GM19455 (cell line): ENCODE measurements at regions not wholly inside any gene's neighbourhood (a gene's known extent, or its start where the extent isn't known, plus 50 kb on each side); places are given as distances from the start of the nearest gene placed in this dataset.
"Not testable (repeated sequence)": the region's sequence is repeated elsewhere in the genome, so short reads cannot be mapped to it uniquely, and the experiment has no call there.

Source experiments
- ATAC-seq: cut with Tn5 transposase; IDR thresholded peaks from one replicate; pipeline ENCODE4 v1.9.1; 2021; ENCODE audit not compliant: unreplicated experiment

DNA sequence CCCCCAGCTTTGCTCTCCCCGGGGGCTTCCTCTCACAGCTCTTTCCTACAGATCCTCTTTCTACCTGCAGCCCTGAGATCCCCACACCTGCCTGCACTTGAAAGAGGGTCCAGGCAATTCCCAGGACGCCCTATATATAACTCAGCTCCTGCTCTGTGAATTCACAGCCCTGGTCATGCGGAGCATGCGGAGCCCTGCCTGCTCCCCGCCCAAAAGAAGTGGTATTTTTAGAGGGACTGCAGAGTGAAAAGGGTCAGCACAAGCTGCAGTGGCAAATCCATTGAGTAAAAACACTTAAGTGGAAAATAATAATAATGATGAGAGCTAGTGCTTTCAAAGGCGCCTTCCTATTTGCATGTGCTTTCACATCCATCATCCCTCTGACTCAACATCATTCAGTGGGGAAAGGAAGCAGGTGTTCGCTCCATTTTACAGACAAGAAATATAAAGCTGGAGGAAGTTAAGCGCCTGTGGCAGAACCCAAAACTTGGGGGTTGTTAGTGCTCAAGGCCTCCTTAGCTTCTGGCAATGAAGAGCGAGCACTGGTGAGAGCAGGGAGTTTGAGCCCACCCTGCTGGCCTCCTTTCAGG, 76.3 kb upstream of the LIPC start:
- no peak for ATAC-seq

GRCh38 chr15:58355973-58356372, 75.8 kb upstream of the LIPC start:
- no peak for ATAC-seq

- ATAC-seq = no peak
Measured at GRCh38 chr15:58357529-58358476, 74.0 kb upstream of the LIPC start.

DNA sequence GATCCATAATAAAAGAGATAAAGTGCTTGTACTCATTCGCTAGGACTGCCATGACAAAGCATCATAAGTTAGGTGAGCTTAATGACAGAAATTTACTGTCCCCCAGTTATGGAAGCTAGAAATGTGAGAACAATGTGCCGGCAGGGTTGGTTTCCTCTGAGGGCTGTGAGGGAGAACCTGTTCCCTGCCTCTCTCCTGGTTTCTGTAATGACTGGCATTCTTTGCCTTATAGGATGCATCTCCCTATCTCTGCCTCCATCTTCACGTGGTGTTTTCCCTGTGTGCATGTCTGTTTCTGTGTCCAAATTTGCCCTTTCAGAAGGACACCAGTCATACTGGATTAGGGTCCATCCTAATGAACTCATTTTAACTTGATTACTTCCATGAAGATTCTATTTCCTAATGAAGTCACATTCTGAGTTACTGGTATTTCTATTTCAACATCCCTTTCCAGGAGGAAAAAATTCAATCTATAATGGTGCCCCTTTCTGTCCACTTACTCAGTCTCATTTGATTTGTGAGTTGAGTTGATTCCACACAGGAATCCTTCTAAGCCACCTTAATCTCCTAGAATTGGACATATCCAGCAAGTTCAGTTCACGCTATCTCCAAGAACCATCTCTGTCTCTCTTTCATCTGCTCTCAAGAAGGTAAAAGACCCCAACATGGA, 71.2 kb upstream of the LIPC start:
- no peak for ATAC-seq

GRCh38 chr15:58361273-58361759, 70.5 kb upstream of the LIPC start:
- no peak for ATAC-seq

- no peak for ATAC-seq
Measured at GRCh38 chr15:58362262-58362922, 69.4 kb upstream of the LIPC start.

GRCh38 chr15:58363118-58363517, 68.7 kb upstream of the LIPC start:
- ATAC-seq = not testable (repeated sequence)

- not testable (repeated sequence) for ATAC-seq
Measured at GRCh38 chr15:58363673-58364072, 68.1 kb upstream of the LIPC start.

- not testable (repeated sequence) for ATAC-seq
Measured at GRCh38 chr15:58365098-58365497, 66.7 kb upstream of the LIPC start.

- ATAC-seq = no peak
Measured at GRCh38 chr15:58369261-58369701, 62.5 kb upstream of the LIPC start.

GRCh38 chr15:58369956-58370355, 61.8 kb upstream of the LIPC start:
- ATAC-seq = no peak

DNA sequence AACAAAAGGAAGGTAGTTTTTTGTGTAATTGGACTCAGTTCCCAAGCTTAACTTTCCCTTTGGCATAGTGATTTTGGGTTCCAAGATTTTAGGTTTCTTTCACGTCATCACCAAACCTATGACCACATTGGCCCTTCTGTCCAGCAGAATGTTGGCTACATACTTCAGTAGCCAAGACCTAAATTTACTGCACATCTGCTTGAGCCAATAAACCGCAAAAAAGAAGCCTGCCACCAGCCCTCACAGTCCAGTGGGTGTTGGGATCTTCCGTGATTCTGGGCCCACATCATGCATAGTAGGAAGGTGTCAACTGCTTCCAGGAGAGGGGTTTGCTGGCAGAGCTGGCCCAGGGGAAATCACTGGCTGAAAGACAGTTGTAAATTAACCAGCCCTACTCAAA, 57.6 kb upstream of the LIPC start:
- ATAC-seq = no peak

DNA sequence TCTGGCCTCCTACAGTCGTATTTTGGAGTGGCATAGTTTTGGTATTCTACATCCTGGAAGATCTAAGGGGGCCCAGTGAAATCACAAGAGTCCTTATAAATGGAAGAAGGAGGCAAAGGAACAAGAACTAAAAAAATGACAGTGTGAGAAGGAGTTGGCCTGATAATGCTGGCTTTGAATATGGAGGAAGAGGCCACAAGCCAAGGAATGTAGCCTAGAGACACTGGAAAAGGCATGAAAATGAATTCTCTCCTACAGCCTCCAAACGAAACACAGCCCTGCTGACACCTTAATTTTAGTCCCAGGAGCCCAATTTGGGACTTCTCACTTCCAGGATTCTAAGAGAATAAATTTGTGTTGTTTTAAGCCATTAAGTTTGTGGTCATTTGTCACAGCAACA, 54.6 kb upstream of the LIPC start:
- ATAC-seq = no peak

DNA sequence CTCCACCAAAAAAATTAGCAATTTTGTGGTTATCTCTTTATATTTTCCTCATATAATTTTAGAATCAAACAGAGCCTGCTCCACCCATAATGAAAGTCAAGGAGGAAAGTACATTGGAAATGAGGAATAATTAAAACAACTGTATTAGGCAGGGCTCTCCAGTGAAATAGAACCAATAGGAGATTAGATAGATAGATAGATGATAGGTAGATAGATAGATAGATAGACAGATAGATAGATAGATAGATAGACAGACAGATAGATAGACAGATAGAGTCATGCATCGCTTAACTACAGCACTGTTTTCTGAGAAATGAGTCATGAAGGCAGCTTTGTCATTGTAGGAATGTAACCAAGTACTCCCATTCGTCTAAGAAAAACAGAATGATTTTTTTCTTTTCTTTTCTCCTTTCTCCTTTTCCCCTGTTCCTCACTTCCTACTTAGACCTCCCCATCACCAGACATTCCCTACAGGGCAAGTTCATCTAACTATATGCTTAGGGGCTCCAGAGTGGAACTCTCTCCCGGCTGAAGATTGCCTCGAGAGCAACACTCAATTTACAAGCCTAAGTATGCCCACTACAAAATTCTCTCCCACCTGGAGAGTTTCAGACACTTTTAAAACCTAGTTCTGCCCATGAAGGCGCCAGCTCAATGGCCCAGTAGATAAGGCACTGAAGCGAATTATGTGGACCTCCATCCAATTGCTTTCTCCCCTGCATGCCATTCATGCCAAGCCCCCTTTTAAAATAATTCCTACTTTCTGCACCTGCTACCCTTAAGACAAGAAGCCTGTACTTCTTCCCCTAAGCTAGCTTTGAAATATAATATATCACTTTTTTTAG, 53.3 kb upstream of the LIPC start:
- ATAC-seq = no peak

- not testable (repeated sequence) for ATAC-seq
Measured at GRCh38 chr15:58379454-58379853, 52.3 kb upstream of the LIPC start.

- ATAC-seq = no peak
Measured at GRCh38 chr15:58380280-58380945, 51.4 kb upstream of the LIPC start.

DNA sequence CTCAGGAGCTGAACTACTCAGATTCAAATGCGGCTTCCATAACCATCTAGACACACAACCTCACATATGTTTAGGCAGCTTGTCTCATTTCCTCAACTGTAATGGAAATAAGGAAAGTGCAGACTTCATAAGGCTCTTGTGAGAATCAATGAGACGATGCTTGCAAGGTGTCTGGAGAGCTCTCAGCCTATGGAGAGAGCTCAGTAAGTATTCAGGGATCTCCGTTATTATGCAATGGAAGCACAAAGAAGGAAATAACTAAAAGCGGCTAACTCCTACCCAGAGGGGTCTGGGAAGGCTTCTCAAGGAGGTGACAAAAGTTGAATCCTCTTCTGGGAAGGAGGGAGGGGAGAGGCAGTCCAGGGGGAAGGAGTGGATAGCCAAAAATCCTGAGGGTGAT, 50.1 kb upstream of the LIPC start:
- ATAC-seq = no peak
